Motor neuron (in vitro differentiated cells): ENCODE measurements at regions not wholly inside any gene's neighbourhood (a gene's known extent, or its start where the extent isn't known, plus 50 kb on each side); places are given as distances from the start of the nearest gene placed in this dataset.
"Not testable (repeated sequence)": the region's sequence is repeated elsewhere in the genome, so short reads cannot be mapped to it uniquely, and the experiment has no call there.

Experiments used
- ATAC-seq, 8 experiments: fragments of 200-7000 bp; cut with Tn5 transposase; replicated peaks in 6 of 8; 2 replicates each; pipeline ENCODE4 v1.8.0; 2021; ENCODE audit warnings: mild to moderate bottlenecking in 8 of 8, moderate library complexity in 8 of 8
- H3K27ac ChIP-seq, 2 donors: fragments of 250-450 bp; sonication (Bioruptor Pico); 2 replicates each; pipeline ENCODE4 v1.9.0; 2021; ENCODE audit warnings: antibody characterized with exemption in 2 of 2, mild to moderate bottlenecking in 2 of 2, moderate library complexity in 1 of 2
- H3K4me1 ChIP-seq, 2 donors: fragments of 250-450 bp; sonication (Bioruptor Pico); replicated peaks in 1 of 2; 2 replicates each; pipeline ENCODE4 v1.6.1; 2021; ENCODE audit warnings: antibody characterized with exemption in 2 of 2, mild to moderate bottlenecking in 2 of 2, moderate library complexity in 1 of 2
- H3K4me3 ChIP-seq, 5 donors: fragments of 250-450 bp; sonication (Bioruptor Pico); 2 replicates each; pipeline ENCODE4 v1.9.0; 2021; ENCODE audit warnings: antibody characterized with exemption in 5 of 5, mild to moderate bottlenecking in 5 of 5, moderate library complexity in 4 of 5
- WGBS, 10 experiments: fragments of 450-650 bp; shearing (Covaris generic); methylation state at CpG; one replicate each; pipeline ENCODE4 v1.0.0; 2022; 5-methylcytosine and 5-hydroxymethylcytosine counted together
- in situ Hi-C, 9 experiments: fragments of 400-800 bp; cut with MboI; loops; one replicate each; pipeline ENCODE4 v1.15.0; 2021; ENCODE audit warnings: low sequenced_read_pairs in 9 of 9, low pct_unique_long_range_greater_than_20kb in 2 of 9; ENCODE audit not compliant: unreplicated experiment in 9 of 9

DNA sequence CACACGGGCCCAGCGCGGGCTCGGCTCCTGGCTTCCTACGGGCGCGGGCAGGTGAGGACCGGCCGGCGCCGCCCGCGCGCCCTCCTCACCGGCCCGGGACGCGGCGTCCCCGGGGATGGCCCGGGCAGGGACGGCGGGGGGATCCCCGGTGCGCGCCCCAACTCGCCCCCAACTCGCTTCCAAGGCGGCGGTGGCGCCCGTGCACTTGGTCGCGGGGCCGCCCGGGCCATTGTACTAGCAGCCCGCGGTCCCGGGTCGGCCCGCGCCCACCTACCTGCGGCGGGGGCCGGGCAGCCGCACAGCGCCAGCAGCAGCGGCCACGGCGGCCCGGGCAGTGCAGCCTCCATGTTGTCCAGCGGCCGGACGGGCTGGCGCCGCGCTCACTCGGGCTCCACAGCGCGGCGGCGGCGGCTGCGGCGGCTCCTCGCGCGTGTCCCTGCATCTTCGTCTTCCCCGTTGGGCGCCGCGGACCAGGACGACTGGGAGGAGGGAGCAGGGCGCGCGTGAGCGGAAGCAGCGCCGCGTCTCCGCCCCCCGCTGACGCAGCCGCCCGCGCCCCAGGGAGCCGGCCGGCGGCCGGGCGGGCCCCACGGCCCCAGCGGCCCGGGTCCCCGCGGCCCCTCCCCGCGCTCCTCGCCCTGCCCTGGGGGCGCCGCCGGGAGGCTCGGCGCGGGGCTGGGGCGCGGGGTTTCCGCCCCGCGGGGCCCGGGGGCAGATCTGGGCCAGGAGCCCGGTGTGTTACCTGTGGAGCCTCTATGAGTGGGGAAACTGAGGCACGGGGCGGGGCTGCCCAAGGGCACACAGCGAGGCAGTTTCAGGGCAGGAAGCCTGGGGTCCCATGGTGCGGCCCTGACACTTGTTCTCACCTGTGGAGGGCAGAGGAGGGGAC lies 159.3 kb upstream of the GRK3 start:
- in situ Hi-C loops: no loop called here
- H3K4me3 ChIP-seq: peak overlapping the region; percentile 55 to 78 (median 72)
- peak overlapping the region in 1 of 2 donors; percentile 66 for H3K27ac ChIP-seq
- peak; percentile 80 to 91 (median 85) for ATAC-seq
- H3K4me1 ChIP-seq: peaks cover 4 to 11% of the 10 kb centered on the region in 2 donors
- 0 to 5% (median 2%) methylated on average over 2 to 33 of the region's 117 CpGs; no CpG with 5 or more reads in 6 of the 10 experiments for WGBS, 10 experiments

DNA sequence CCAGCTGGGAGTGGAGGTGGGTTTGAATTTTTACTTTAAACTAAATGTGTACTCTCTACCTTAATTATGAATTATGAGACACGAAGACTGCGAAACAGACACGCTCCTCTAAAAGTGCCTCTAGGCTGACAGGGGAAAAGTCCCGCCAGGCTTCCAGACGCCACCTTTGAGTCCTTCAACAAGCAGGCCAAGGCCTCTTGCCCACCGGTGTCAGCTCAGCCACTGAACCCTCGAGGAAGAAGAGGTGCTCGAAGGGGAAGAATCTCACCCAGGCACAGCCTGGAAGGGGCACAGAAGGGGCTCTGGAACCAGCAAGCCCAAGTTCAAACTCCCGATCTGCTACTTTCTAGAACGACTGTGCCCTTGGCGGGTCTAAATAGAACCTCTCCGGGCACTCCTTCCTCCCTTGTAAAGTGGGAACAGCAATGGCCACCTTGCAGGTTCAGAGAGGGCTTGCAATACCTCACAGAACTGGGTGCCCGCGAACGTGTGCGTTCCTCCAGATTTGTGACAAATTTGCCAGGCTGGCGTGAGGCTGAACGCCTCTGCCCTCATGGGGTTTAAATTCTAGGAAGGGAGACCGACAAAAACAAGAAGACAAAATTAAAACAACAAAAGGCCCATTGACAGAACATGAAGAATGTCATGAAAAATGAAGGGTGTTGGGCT lies 158.5 kb upstream of the GRK3 start:
- in situ Hi-C loops: no loop called here
- Histone ChIP-seq H3K4me3 (peak overlapping the region; percentile 55 to 78 (median 72)), H3K27ac (no peak overlapping the region), H3K4me1 (peaks cover 4 to 11% of the 10 kb centered on the region in 2 donors)
- WGBS, 10 experiments: 61 to 97% (median 83%) methylated on average over 2 to 16 of the region's 19 CpGs; no CpG with 5 or more reads in 2 of the 10 experiments
- no peak for ATAC-seq

DNA sequence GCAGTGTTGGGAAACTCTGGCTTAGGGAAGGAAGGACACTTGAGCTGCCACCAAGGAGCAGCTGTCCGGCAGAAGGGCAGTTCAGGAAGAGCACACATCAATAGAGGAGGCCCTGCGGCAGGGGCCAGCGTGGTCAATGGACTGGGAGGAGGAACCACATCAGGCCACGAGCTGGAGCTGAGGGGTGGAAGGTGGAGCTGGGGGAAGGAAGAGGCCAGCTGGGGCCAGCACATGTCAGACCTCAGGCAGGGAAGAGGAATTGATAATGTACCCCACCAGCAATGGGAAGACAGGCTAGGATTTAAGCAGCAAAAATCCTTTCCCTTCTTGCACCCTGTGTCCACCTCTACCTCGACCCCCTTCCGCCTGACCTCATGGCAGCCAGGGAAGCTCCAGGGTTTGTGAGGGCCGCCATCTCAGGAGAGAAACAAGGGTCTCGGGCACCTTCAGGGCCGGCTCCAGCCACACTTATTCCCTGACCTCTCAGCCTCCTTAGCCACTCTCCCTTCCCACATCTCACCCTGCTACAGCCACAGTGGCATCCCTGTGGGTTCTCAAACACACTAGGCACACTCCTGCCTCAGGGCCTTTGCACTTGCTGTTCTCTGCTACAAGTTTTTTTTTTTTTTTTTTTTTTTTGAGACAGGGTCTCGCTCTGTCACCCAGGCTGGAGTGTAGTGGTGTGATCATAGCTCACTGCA lies 157.8 kb upstream of the GRK3 start:
- 30 to 100% (median 85%) methylated on average over 2 to 8 of the region's 10 CpGs; no CpG with 5 or more reads in 4 of the 10 experiments for whole genome bisulfite sequencing, 10 experiments
- in situ Hi-C loops: no loop called here

DNA sequence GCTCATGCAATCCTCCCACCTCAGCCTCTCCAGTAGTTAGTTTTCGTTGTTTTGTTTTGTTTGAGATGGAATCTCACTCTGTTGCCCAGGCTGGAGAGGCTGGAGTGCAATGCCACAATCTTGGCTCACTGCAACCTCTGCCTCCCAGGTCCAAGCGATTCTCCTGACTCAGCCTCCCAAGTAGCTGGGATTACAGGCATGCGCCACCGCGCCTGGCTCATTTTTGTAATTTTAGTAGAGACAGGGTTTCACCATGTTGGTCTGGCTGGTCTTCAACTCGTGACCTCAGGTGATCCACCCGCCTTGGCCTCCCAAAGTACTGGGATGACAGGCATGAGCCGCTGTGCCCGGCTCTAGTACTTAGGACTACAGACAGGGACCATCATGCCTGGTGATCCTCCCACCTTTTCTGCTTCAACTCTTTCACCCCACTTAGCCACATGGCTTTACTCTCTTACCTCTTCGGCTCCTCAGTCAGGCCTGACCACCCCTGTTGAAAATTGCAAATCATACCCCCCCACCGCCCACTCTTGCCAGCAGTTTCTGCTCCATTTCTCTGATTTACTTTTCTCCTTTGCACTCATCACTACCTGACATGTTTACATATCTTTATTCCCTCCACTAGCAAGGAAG lies 157.1 kb upstream of the GRK3 start:
- peaks cover 4 to 11% of the 10 kb centered on the region in 2 donors for H3K4me1 ChIP-seq
- no peak overlapping the region for H3K27ac ChIP-seq
- in situ Hi-C loops: no loop called here
- WGBS, 10 experiments: 62 to 100% (median 92%) methylated on average over 1 to 7 of the region's 11 CpGs; no CpG with 5 or more reads in 3 of the 10 experiments
- no peak overlapping the region for H3K4me3 ChIP-seq
- ATAC-seq: no peak

More for the DNA sequence above, 157.8 kb upstream of the GRK3 start:
- no peak for ATAC-seq
- Histone ChIP-seq H3K27ac (no peak overlapping the region), H3K4me1 (peaks cover 4 to 11% of the 10 kb centered on the region in 2 donors), H3K4me3 (no peak overlapping the region)

DNA sequence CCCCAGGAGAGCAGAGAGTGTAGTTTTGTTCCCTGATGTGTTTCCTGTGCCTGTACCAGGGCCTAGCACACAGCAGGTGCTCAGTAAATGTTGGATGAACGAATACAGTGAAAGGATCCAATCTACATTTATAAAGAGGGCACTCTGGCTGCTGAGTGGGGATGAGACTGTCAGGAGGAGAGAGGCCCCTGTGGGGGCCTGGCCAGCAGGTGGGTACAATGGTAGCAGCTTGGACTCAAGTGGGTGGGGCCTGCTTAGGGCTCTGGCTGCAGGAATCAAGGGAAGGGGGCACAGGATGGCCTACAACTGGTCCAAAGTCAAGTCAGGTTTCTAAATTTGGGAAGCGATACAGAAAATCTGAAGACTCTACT lies 156.6 kb upstream of the GRK3 start:
- in situ Hi-C loops: no loop called here
- no peak for ATAC-seq
- WGBS, 10 experiments: 29 to 100% (median 85%) methylated on average over 1 to 2 of the region's 2 CpGs; no CpG with 5 or more reads in 2 of the 10 experiments
- Histone ChIP-seq H3K4me3 (no peak overlapping the region), H3K4me1 (peaks cover 4 to 7% of the 10 kb centered on the region in 2 donors), H3K27ac (no peak overlapping the region)

DNA sequence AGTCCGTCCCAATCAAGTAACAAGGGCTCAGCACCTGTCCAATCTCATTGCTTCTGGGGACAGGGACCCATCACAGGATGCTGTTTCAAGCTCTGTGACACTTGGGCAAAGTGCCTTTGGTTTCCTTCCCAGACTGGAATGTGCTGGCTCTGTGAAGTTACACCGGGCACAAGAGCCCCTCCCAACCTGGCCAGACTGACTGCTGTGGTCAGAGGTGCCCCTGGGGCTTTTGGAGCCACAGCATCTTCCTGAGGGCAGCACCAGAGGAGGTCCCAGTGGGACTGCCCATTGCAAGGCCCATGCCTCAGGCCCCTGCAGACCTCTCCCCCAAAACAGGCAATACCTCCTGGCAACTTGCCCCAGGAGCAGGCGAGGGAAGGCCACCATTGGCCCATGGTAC lies 155.2 kb upstream of the GRK3 start:
- in situ Hi-C loops: no loop called here
- no peak overlapping the region for H3K27ac ChIP-seq
- no peaks in the 10 kb centered on the region for H3K4me1 ChIP-seq
- ATAC-seq: no peak
- H3K4me3 ChIP-seq: no peak overlapping the region
- 29 to 100% (median 100%) methylated on average over 1 to 2 of the region's 3 CpGs; no CpG with 5 or more reads in 5 of the 10 experiments for WGBS, 10 experiments

DNA sequence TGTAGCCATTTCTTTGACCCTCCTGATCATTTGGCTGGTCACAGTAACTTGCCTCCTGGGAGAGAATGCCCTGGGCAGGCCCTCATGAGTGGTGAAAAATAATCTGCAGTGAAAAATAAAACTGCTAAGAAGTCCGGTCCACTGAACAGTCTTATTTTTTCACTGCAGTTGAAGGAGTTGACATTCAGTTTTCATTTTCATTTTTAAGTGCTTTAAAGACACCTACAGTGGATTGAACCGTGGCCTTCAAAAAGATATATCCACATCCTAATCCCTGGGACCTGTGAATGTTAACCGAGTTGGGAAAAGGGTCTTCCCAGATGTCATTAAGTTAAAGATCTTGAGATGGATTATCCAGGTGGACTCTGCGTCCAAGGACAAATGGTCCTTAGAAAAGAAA lies 153.6 kb upstream of the GRK3 start:
- WGBS, 10 experiments: 60 to 100% (median 81%) methylated on average over 1 to 4 of the region's 4 CpGs; no CpG with 5 or more reads in 4 of the 10 experiments

DNA sequence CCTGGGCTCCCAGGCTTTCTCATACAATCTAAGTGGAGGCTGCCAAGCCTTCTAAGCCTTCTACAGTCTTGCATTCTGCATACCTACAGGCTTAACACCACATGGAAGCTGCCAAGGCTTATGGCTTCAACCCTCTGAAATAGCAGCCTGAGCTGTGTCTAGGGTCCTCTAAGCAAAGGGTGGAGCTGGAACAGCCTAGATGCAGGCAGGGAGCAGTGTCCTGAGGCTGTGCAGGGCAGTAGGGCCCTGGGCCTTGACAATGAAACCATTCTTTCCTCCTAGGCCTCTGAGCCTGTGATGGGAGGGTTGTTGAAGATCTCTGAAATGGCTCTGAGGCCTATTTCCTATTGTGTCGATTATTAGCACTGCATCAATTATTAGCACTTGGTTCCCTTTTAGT lies 150.9 kb upstream of the GRK3 start:
- Histone ChIP-seq H3K27ac (no peak overlapping the region), H3K4me3 (no peak overlapping the region), H3K4me1 (no peaks in the 10 kb centered on the region)
- in situ Hi-C loops: no loop called here
- 57 to 88% (median 80%) methylated on average over 1 of the region's 1 CpG; no CpG with 5 or more reads in 7 of the 10 experiments for WGBS, 10 experiments
- ATAC-seq: no peak

More for the DNA sequence above, 153.6 kb upstream of the GRK3 start:
- in situ Hi-C loops: no loop called here
- no peaks in the 10 kb centered on the region for H3K4me1 ChIP-seq
- ATAC-seq: no peak
- H3K27ac ChIP-seq: no peak overlapping the region
- H3K4me3 ChIP-seq: no peak overlapping the region

DNA sequence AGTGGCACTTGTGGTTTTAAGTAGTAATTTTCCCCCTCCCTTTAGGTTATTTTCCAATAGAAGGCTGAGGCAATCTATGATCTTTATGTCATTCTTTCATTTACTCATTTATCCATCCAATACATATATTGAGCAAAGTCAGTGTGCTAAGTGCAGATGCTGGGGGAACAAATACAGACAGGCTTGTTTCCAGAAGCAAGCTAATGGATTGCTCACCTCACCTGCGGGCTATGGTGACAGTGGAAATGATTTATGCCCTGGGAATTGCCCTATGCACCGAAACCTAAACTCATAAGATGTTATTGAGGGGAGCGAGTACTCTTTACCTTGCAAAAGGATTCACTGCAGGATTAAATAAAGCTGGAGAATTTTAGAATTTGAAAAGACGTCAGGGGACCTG lies 148.7 kb upstream of the GRK3 start:
- ATAC-seq, in situ Hi-C loops, H3K27ac ChIP-seq, H3K4me3 ChIP-seq, H3K4me1 ChIP-seq: not testable (repeated sequence)
- WGBS, 10 experiments: no CpG with 5 or more reads among the region's 4 CpGs

DNA sequence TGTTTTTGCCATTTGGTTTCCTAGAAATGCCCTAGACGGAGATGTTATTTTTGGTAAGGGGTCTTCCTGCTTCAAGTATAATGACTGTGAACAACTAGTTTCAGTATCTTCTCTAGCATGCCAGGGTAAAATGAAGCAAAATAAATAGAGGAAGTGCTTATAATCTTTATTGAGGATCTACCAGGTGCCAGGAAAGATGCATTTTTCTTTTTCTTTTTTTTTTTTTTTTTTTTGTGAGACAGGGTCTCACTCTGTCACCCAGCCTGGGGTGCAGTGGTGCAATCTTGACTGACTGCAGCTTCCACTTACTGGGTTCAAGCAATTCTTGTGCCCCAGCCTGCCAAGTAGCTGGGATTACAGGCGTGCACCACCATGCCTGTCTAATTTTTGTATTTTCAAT lies 146.6 kb upstream of the GRK3 start:
- in situ Hi-C loops, H3K27ac ChIP-seq, H3K4me3 ChIP-seq, ATAC-seq, H3K4me1 ChIP-seq: not testable (repeated sequence)
- WGBS, 10 experiments: 33 to 100% (median 63%) methylated on average over 1 to 2 of the region's 2 CpGs; no CpG with 5 or more reads in 2 of the 10 experiments

DNA sequence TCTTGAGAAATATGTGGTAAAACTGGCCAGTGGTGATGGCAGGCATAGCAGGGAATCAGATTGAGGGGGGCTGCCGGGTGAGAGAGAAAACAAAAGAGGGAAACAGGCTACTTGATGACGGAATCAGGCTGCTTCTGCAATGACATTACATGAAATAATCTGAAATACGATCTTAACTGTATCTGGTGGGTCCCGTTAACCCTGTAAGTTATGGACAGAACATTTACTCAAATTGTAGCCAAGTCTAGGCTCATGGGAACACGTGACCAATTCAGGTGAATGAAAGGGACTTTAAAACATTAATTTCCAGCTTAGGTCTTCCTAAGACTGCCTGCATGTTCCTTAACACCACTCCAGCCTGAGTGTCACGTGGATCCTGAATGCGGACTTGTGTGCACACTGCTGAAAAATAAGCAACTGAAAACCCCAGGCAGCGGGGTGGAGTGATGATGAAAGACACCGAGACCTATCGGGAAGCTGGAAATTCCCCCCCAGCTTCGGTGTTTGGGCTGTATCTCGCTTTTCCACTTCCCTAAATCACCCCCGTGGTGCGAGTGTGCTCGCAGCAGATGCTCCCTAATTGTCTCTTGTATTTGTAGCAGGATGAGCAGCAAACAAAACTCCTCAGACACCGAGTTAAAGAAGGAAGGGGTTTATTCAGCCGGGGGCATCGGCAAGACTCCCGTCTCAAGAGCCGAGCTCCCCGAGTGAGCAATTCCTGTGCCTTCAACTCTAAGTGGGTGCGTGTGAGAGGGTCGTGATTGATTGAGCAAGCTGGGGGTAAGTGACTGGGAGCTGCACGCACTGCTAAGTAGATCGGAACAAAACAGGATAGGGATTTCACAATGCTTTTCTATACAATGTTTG lies 145.0 kb upstream of the GRK3 start:
- 0 to 30% (median 16%) methylated on average over 2 to 22 of the region's 25 CpGs; no CpG with 5 or more reads in 2 of the 10 experiments for WGBS, 10 experiments
- in situ Hi-C loops: no loop called here
- peak overlapping the region in 2 of 5 donors; percentile 2 to 35 for H3K4me3 ChIP-seq
- H3K4me1 ChIP-seq: peaks cover 7 to 10% of the 10 kb centered on the region in 2 donors
- ATAC-seq: peak in 7 of 8 experiments; percentile 60 to 84 (median 82)
- H3K27ac ChIP-seq: no peak overlapping the region

DNA sequence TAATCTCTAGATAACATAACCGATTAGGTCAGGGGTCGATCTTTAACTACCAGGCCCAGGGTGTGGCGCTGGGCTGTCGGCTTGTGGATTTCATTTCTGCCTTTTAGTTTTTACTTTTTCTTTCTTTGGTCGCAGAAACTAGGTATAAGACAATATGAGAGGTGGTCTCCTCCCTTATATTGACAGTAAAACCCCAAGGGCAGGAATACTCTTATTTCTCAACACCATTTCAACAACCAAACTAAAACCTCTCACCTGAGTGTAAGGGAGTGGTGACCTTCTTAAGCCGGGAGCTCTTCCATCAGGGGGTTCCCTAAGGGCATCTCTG lies 144.4 kb upstream of the GRK3 start:
- not testable (repeated sequence) for ATAC-seq
- peak overlapping the region in 1 of 5 donors; percentile 35 for H3K4me3 ChIP-seq
- 0 to 69% (median 20%) methylated on average over 1 to 5 of the region's 6 CpGs; no CpG with 5 or more reads in 3 of the 10 experiments for WGBS, 10 experiments

More for the DNA sequence above, 144.4 kb upstream of the GRK3 start:
- in situ Hi-C loops, H3K27ac ChIP-seq, H3K4me1 ChIP-seq: not testable (repeated sequence)
